SK-N-SH (cell line): ENCODE measurements at regions not wholly inside any gene's neighbourhood (a gene's known extent, or its start where the extent isn't known, plus 50 kb on each side); places are given as distances from the start of the nearest gene placed in this dataset.
"Not testable (repeated sequence)": the region's sequence is repeated elsewhere in the genome, so short reads cannot be mapped to it uniquely, and the experiment has no call there.

Source experiments
- CTCF ChIA-PET: fragments of 300-600, 350-600 bp; formaldehyde crosslinking; extraction: SDS; loops from one replicate; lab custom pipeline; 2021; lab: Yijun Ruan, JAX
- POLR2A ChIA-PET: fragments of 350-600 bp; sonication (Branson Sonifier 250); formaldehyde crosslinking; extraction: SDS; loops from one replicate; lab custom pipeline; 2020; ENCODE audit warnings: antibody characterized with exemption, inconsistent platforms; lab: Yijun Ruan, JAX
- DNase-seq: peaks from one replicate; pipeline ENCODE4 v3.0.0; 2012
- H2AFZ ChIP-seq: fragments of 200-600 bp; sonication (generic); 2 replicates; pipeline ENCODE4 v1.8.1; 2016; ENCODE audit warnings: antibody characterized with exemption, mild to moderate bottlenecking, low read depth
- H3F3A ChIP-seq: fragments of 200-600 bp; sonication (generic); replicated peaks from 2 replicates; pipeline ENCODE3; 2016; ENCODE audit warnings: antibody characterized with exemption, mild to moderate bottlenecking; ENCODE audit not compliant: insufficient read depth
- H3K27ac ChIP-seq, 2 experiments: fragments of 200-500 bp in 1 of 2; fragments of 200-600 bp in 1 of 2; sonication (Bioruptor generic) in 1 of 2; sonication (generic), shearing (Covaris generic) in 1 of 2; 2 replicates each; pipeline versions ENCODE4 v1.5.1 to v1.6.1; 2014 to 2016; ENCODE audit warnings: low read depth in 2 of 2, inconsistent platforms in 1 of 2, low read length in 1 of 2, mild to moderate bottlenecking in 1 of 2, mixed read lengths in 1 of 2
- H3K27me3 ChIP-seq: fragments of 200-600 bp; sonication (generic), shearing (Covaris generic); 2 replicates; pipeline ENCODE4 v1.6.1; 2016; ENCODE audit warnings: mixed run types; ENCODE audit not compliant: insufficient read depth
- H3K36me3 ChIP-seq, 2 experiments: fragments of 200-500 bp in 1 of 2; fragments of 200-600 bp in 1 of 2; sonication (Bioruptor generic) in 1 of 2; sonication (generic) in 1 of 2; replicated peaks in 1 of 2; 2 replicates each; pipeline versions ENCODE3 to v1.5.1; 2014 to 2016; ENCODE audit warnings: low read length in 1 of 2, mild to moderate bottlenecking in 1 of 2; ENCODE audit not compliant: insufficient read depth in 2 of 2, control insufficient read depth in 1 of 2
- H3K4me1 ChIP-seq, 2 experiments: fragments of 200-500 bp in 1 of 2; fragments of 200-600 bp in 1 of 2; sonication (Bioruptor generic) in 1 of 2; sonication (generic), shearing (Covaris generic) in 1 of 2; 2 replicates each; pipeline versions ENCODE4 v1.5.1 to v1.6.1; 2014 to 2016; ENCODE audit warnings: low read depth in 1 of 2, low read length in 1 of 2, mixed run types in 1 of 2; ENCODE audit not compliant: insufficient read depth in 2 of 2, control insufficient read depth in 1 of 2
- H3K4me2 ChIP-seq: fragments of 200-600 bp; sonication (generic), shearing (Covaris generic); 2 replicates; pipeline ENCODE4 v1.6.1; 2017; ENCODE audit warnings: mixed run types
- H3K4me3 ChIP-seq, 2 experiments: fragments of 200-500 bp in 1 of 2; fragments of 200-600 bp in 1 of 2; sonication (Bioruptor generic) in 1 of 2; sonication (generic), shearing (Covaris generic) in 1 of 2; 2 replicates each; pipeline versions ENCODE4 v1.5.1 to v1.8.1; 2014 to 2016; ENCODE audit warnings: low read depth in 2 of 2, inconsistent platforms in 1 of 2, low read length in 1 of 2, mild to moderate bottlenecking in 1 of 2, mixed read lengths in 1 of 2, moderate library complexity in 1 of 2
- H3K79me2 ChIP-seq: fragments of 200-600 bp; sonication (generic); 2 replicates; pipeline ENCODE4 v1.8.1; 2017; ENCODE audit warnings: mild to moderate bottlenecking; ENCODE audit not compliant: insufficient read depth
- H3K9ac ChIP-seq: fragments of 200-600 bp; sonication (generic); 2 replicates; pipeline ENCODE4 v1.6.1; 2017; ENCODE audit warnings: mixed run types
- H3K9me2 ChIP-seq: fragments of 200-600 bp; sonication (generic); 2 replicates; pipeline ENCODE4 v1.6.1; 2017; ENCODE audit warnings: mixed run types
- H3K9me3 ChIP-seq: fragments of 200-600 bp; sonication (generic); 2 replicates; pipeline ENCODE4 v1.6.1; 2017; ENCODE audit warnings: mixed run types, mild to moderate bottlenecking, moderate library complexity
- H4K20me1 ChIP-seq: fragments of 200-600 bp; sonication (generic); 2 replicates; pipeline ENCODE4 v1.6.1; 2017; ENCODE audit warnings: mild to moderate bottlenecking, mixed run types; ENCODE audit not compliant: insufficient read depth
- FOSL2 ChIP-seq: IDR thresholded peaks from 2 replicates; pipeline ENCODE4 v1.4.0; 2012; ENCODE audit warnings: low read depth, mild to moderate bottlenecking, moderate library complexity, borderline replicate concordance
- JUND ChIP-seq: IDR thresholded peaks from 2 replicates; pipeline ENCODE4 v1.4.0; 2012
- TCF12 ChIP-seq: IDR thresholded peaks from 2 replicates; pipeline ENCODE4 v1.4.0; 2012
- YY1 ChIP-seq: IDR thresholded peaks from 2 replicates; pipeline ENCODE4 v1.4.0; 2012; ENCODE audit warnings: low read depth, mild to moderate bottlenecking
- WGBS: methylation state at CpG from one replicate; pipeline ENCODE4 v1.1.6; 2017; ENCODE audit warnings: low lambda C conversion rate; 5-methylcytosine and 5-hydroxymethylcytosine counted together

DNA sequence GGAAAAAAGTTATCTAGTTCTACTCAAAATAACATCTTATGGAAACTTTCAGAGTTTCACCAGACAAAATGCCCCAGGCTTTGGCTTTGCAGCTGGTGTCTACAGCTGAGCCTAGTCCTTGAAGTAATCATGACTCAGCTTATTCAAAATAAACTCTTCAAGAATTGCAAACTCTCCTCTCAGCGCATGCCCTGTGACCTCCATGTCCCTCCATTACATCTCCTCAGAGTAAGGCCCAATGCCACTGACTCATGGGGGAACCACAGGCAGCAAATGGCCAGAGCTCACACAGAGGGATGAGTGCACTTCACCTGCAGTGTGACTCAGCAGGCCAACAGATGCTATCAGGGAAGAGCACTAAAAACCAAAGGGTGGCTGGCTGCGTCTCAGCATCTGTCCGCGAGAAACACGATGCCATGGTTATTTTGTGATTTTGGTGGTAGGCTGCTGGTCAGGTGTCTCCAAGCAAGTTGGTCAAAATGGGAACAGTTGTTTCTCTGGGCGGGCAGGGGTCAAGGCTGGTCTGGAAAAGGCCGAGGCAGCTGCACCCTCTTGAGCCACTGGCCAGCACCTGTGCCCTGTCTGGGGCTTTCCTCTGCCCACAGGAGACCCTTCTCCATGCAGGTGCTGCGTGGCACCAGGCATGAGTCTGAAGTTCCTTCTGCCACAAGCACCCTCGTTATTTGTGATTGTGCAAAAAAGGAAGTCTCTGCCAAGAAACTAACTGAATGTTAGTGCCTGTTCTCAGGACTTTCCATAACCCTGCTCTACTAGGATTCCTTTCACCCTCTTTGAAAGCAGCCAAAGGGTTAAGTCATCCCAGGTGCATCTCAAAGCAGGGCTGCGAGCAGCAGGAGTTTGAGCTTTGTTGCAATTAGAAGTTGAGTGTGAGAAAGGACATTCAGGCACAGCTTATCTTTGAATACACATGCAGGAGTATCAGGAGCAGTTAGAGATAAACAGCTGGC, 118.1 kb upstream of the PLGLB2 start:
- H3K9me2 ChIP-seq, H3K4me2 ChIP-seq, H3K4me3 ChIP-seq, H3K4me1 ChIP-seq, H3F3A ChIP-seq, H3K27ac ChIP-seq, H2AFZ ChIP-seq, H3K79me2 ChIP-seq, CTCF ChIA-PET, H3K27me3 ChIP-seq, H3K9ac ChIP-seq, H4K20me1 ChIP-seq, POLR2A ChIA-PET, H3K9me3 ChIP-seq, DNase-seq, H3K36me3 ChIP-seq: not testable (repeated sequence)
- 0 out of 2 replicates have a peak, but pooled peaks have one; percentile 20 for TF ChIP-seq YY1
- peak; percentile 36 for TF ChIP-seq JUND
- peak; percentile 54 for TF ChIP-seq TCF12
- TF ChIP-seq FOSL2: peak; percentile 54; the same call in 1 of the 2 replicates
- WGBS: 67% methylated on average over 6 of the region's 10 CpGs

DNA sequence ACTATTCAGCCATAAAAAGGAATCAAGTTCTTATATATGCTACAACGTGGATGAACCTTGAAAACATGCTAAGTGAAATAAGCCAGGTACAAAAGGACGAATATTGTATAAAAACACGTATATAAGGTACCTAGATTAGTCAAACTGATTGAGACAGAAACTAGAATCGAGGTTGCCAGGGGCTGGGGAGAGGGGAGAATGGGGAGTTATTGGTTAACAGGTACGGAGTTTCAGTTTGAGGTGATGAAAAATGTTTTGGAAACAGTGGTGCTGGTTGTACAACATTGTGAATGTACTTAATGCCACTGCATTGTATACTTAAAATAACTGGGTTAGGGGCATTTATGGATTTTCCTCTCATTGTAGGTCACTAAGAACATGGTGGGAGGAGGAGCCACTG, 117.0 kb upstream of the PLGLB2 start:
- H2AFZ ChIP-seq, H3K9me3 ChIP-seq, H3K27ac ChIP-seq, H3K27me3 ChIP-seq, H3K79me2 ChIP-seq, H3K4me3 ChIP-seq, H3K4me1 ChIP-seq, H3K9me2 ChIP-seq, H3K4me2 ChIP-seq, H3K36me3 ChIP-seq, H3F3A ChIP-seq, H3K9ac ChIP-seq, H4K20me1 ChIP-seq, CTCF ChIA-PET, DNase-seq, POLR2A ChIA-PET: not testable (repeated sequence)
- WGBS: no CpG with 5 or more reads among the region's 5 CpGs

DNA sequence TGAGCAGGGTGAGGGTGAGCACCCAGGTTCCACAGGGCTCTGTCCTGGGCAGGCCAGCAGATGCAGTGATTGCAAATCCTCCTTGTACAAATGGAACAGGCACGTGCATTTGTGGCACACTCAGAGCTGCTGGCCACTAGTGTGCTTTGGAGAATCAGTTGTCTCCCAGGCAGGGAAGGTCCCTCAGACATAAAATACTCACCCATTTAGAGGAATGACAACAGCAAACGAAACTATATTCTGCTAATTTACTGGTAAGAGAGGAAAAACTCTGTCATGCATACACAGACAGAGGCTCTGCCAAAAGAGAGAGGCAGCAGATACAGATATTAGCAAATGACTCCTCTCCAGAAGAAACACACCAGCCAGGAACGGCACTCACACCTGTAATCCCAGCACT, 116.5 kb upstream of the PLGLB2 start:
- H3K27ac ChIP-seq, CTCF ChIA-PET, H3K79me2 ChIP-seq, DNase-seq, H3K9ac ChIP-seq, H3K4me3 ChIP-seq, H3K4me1 ChIP-seq, H4K20me1 ChIP-seq, H3K36me3 ChIP-seq, POLR2A ChIA-PET, H3K27me3 ChIP-seq, H3F3A ChIP-seq, H3K4me2 ChIP-seq, H3K9me3 ChIP-seq, H2AFZ ChIP-seq, H3K9me2 ChIP-seq: not testable (repeated sequence)
- WGBS: 89% methylated on average over 1 of the region's 3 CpGs

DNA sequence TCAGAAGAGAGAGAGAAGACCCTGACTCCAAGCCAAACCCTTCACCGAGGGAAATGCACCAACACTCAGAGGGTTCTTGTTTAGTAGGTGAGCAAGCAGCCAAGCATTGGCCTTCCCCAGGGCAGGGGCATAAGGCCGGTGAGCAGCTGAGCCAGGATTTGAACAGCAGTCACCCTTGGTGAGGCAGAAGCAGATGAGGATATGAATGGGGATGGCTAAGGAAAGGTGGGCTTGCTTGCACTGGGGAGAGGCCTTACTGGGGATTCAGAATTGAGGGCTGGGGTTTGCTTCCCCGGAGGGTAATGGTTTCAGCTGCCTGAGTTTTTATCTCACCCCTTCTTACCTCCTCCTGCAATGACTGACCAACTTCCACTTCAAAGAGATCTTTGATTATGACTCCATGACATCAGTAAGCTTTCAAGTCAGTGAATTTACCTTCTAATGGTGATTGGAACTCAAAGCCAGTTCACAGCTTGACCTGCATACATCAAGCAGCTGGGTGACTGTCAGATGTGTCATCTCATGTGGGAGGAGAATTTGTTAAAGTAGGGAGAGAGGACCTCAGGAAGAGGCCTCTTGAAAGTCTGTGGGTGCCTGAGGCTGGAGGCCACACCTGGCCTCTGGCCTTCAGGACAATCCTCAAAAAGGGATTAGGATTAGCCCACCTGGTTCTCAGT, 114.5 kb upstream of the PLGLB2 start:
- H4K20me1 ChIP-seq, H2AFZ ChIP-seq, H3K27me3 ChIP-seq, CTCF ChIA-PET, H3K4me2 ChIP-seq, POLR2A ChIA-PET, H3K9me3 ChIP-seq, H3K9ac ChIP-seq, H3F3A ChIP-seq, H3K4me1 ChIP-seq, H3K36me3 ChIP-seq, H3K9me2 ChIP-seq, DNase-seq, H3K79me2 ChIP-seq, H3K4me3 ChIP-seq, H3K27ac ChIP-seq: not testable (repeated sequence)
- 100% methylated on average over 3 of the region's 3 CpGs for WGBS

DNA sequence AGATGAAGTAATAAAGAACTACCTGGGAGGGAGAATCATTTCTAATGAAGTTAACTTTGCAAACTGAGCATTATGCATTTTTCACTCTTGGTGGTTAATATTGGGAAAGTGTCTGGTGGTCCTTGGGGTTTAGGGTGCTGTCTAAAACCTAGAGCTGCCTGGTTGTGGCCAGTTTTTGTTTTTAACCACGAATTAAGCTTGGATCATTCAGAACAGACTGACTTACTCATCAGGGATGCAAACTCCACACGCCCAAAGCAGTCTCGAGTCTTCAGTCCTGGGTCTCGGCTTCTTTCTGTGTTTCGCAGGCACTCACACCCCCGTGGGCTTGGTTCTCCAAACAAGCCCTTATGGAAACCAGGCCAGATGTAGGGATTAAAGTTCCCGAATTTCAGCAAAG, 113.8 kb upstream of the PLGLB2 start:
- H3K9ac ChIP-seq, H4K20me1 ChIP-seq, DNase-seq, H3K79me2 ChIP-seq, H3F3A ChIP-seq, H3K27ac ChIP-seq, POLR2A ChIA-PET, H2AFZ ChIP-seq, H3K9me3 ChIP-seq, H3K36me3 ChIP-seq, H3K27me3 ChIP-seq, CTCF ChIA-PET, H3K4me2 ChIP-seq, H3K4me3 ChIP-seq, H3K9me2 ChIP-seq, H3K4me1 ChIP-seq: not testable (repeated sequence)
- WGBS: 94% methylated on average over 6 of the region's 7 CpGs
